ENCODE measurements at regions not wholly inside any gene's neighbourhood (a gene's known extent, or its start where the extent isn't known, plus 50 kb on each side); places are given as distances from the start of the nearest gene placed in this dataset.

- no peak for DNase-seq
Measured at GRCh38 chr4:138740816-138741745, 274.5 kb upstream of the NOCT start.

GRCh38 chr4:138736362-138736761, 279.2 kb upstream of the NOCT start:
- peak; percentile 66 for DNase-seq

GRCh38 chr4:138734746-138735145, 280.8 kb upstream of the NOCT start:
- DNase-seq, result peak; percentile 62

- DNase-seq, result no peak
Measured at GRCh38 chr4:138728566-138728965, 287.0 kb upstream of the NOCT start.

GRCh38 chr4:138727731-138728130, 287.9 kb upstream of the NOCT start:
- no peak for DNase-seq

- no peak for DNase-seq
Measured at GRCh38 chr4:138724530-138724929, 291.1 kb upstream of the NOCT start.

- no peak for DNase-seq
Measured at GRCh38 chr4:138716559-138717335, 298.8 kb upstream of the NOCT start.

- no peak for DNase-seq
Measured at GRCh38 chr4:138710297-138710696, 305.3 kb upstream of the NOCT start.

GRCh38 chr4:138709859-138710258, 305.7 kb upstream of the NOCT start:
- DNase-seq, result no peak

GRCh38 chr4:138707746-138708677, 307.6 kb upstream of the NOCT start:
- DNase-seq, result no peak

GRCh38 chr4:138706201-138706600, 309.4 kb upstream of the NOCT start:
- DNase-seq, result no peak

GRCh38 chr4:138702190-138702824, 313.3 kb upstream of the NOCT start:
- DNase-seq, result no peak

GRCh38 chr4:138698641-138699040, 316.9 kb upstream of the NOCT start:
- no peak for DNase-seq

- DNase-seq, result peak; percentile 47
Measured at GRCh38 chr4:138697851-138698250, 317.7 kb upstream of the NOCT start.

GRCh38 chr4:138696771-138697170, 318.8 kb upstream of the NOCT start:
- peak; percentile 50 for DNase-seq

GRCh38 chr4:138696058-138696457, 319.5 kb upstream of the NOCT start:
- DNase-seq, result no peak

GRCh38 chr4:138693526-138693925, 322.1 kb upstream of the NOCT start:
- DNase-seq, result no peak

GRCh38 chr4:138692411-138692810, 323.2 kb upstream of the NOCT start:
- peak; percentile 47 for DNase-seq

GRCh38 chr4:138689593-138689992, 326.0 kb upstream of the NOCT start:
- DNase-seq, result no peak

GRCh38 chr4:138689187-138689586, 326.4 kb upstream of the NOCT start:
- no peak for DNase-seq

GRCh38 chr4:138688408-138689085, 327.0 kb upstream of the NOCT start:
- DNase-seq, result no peak
